HuH-7 (cell line): ENCODE measurements at regions not wholly inside any gene's neighbourhood (a gene's known extent, or its start where the extent isn't known, plus 50 kb on each side); places are given as distances from the start of the nearest gene placed in this dataset.

Experiments
- DNase-seq: peaks from one replicate; pipeline ENCODE4 v3.0.0; 2011; ENCODE audit warnings: low spot score

GRCh38 chr11:112465433-112466024, 204.9 kb upstream of the PLET1 start:
- DNase-seq = no peak

- DNase-seq = no peak
Measured at GRCh38 chr11:112467721-112468120, 207.1 kb upstream of the PLET1 start.

- DNase-seq = no peak
Measured at GRCh38 chr11:112469376-112469775, 208.7 kb upstream of the PLET1 start.

DNA sequence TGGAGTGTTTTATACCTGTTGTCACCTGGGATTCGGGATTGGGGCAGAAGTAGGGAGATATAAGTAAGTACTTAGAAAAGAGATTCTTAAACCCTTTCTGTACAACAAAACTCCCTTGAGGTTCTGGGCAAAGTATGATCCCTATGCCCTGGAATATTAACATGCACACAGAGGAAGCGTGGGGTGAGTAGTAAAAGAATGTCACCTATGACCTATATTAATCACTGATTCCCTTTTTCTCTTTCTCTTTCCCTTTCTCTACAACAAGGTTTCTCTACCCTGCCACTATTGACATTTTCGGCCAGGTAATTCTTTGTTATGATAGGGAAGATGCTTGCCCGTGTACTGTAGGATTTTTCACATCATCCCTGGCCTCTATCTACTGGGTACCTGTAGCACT, 209.7 kb upstream of the PLET1 start:
- DNase-seq = no peak

GRCh38 chr11:112471731-112472130, 211.1 kb upstream of the PLET1 start:
- DNase-seq = no peak

GRCh38 chr11:112477152-112477551, 216.5 kb upstream of the PLET1 start:
- DNase-seq = no peak

GRCh38 chr11:112477581-112478317, 217.1 kb upstream of the PLET1 start:
- no peak for DNase-seq

DNA sequence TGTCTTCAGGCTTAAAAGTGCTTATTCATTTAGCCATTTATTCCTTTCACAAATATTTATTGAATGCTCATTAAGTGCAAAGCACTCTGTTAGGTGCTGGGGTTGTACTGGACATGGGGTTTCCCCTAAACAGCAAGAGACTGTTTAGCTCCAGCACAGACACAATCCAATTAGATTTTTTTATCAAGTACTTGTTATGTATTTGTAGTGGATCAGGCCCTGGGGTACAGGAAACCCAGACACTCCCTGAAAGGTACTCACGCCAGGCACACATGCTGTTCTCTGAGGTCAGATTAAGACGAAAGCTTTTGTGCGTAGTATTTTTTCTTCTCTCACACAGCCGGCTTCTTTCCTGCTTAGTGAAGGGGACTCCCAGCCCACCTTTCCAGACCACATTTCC, 218.1 kb upstream of the PLET1 start:
- no peak for DNase-seq

DNA sequence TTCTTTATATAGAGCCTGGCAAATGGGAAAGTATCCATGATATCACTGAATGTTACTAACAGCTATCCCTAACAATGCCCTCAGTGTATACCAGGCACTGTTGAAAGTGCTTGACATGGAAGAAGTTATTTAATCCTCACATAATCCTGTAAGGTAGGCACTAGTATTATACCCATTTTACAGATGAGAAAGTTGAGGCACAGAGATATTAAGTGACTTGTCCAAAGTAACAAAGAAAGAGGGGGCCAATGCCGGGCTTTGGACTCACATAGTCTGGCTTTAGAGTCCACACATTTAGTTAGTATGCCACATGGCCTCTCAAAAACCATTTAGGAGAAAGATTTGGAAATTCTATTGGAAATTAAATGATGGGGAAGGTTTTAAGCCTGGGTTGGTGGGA, 220.8 kb upstream of the PLET1 start:
- no peak for DNase-seq

DNA sequence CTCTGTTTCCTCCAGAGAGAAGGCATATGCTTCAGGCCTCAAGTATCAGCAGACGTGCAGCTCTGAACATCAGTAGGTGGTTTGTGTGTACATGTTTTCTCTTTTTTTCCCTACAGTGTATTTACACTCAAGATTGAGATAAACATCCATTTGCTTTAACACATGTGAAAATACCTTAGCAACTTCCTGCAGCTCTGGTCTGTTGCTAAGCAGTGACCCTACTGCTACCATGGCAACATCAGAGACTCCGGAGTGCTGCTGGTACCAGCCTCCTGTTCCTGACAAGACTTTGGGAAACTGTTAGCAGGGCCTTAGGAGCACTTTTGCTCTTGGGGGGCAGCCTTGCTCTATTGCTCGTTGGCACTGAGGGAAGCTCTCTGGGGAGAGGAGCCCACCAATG, 221.2 kb upstream of the PLET1 start:
- no peak for DNase-seq

- no peak for DNase-seq
Measured at GRCh38 chr11:112485280-112485679, 224.6 kb upstream of the PLET1 start.

- DNase-seq = no peak
Measured at GRCh38 chr11:112497826-112498225, 237.2 kb upstream of the PLET1 start.

DNA sequence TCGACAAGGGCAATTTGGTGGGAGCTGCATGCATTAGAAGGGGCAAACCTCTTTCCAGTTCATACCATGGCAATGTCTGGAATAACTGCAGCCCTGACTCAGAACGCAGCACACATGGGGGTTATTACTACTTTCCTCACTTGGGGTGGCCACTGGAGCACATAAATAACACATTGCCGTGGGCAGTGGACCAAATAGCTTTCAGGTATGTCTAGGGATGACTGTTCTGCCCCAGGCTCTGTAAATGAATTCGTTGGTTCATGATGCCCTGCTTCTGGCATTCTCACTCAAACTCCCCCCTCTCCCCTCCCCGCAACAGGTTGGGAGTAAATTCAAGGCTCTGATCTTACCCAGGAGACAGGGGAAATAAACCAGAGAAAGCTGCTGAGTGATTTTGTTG, 238.0 kb upstream of the PLET1 start:
- no peak for DNase-seq

- DNase-seq = no peak
Measured at GRCh38 chr11:112499153-112499880, 238.7 kb upstream of the PLET1 start.

DNA sequence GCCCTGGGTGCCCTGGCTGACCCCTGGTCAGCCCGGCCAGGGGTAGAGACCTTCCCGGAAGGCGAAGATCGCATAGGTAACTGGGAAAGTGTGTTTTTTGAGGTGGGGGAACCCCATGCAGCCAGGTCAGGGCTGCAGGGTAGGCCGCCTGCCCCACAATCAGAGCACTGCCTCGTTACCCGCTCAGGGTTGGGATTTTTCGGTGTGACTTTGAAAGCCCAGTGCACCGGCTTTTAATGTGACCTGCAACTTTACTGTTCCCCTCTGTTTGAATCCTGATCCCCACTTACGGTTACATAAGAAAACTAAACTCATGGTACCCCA, 239.2 kb upstream of the PLET1 start:
- DNase-seq = no peak

DNA sequence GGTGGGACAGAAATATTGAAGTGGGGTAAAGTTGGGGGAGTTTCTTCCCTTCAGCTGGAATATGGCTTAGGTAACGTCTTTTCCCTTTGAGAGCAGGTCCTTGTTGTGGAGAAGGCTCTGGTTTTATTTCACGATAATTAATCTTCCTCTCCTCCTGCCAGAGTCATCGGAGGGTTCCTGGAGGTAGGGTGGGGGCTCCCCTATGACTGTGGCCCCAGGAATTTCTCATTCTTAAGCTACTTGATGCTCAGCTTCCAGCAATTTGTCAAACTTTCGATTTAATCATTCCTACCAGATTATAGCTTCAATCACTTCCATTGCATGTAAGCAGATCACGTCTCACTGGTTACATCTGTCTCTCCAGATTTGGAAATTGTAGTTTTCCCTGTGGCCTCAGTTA, 242.8 kb upstream of the PLET1 start:
- no peak for DNase-seq

DNA sequence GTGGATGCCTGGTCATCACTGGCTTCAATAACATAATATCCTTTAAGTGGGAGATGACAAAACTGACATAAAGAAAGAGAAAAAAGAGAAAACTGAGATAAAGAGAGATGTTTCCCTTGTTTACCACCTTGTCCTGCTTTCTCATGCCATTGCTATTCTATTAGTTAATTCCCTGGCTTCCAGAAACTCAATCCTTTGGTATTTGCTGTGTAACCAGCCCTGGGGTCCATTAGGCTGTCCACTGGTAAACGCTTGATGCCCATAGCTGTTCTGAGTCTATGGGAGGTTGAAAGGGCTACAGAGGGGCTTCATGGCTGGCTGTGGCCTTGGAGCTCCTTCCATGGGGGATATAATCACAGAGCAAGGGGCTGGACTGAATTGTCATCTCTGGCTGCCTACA, 243.4 kb upstream of the PLET1 start:
- no peak for DNase-seq

DNA sequence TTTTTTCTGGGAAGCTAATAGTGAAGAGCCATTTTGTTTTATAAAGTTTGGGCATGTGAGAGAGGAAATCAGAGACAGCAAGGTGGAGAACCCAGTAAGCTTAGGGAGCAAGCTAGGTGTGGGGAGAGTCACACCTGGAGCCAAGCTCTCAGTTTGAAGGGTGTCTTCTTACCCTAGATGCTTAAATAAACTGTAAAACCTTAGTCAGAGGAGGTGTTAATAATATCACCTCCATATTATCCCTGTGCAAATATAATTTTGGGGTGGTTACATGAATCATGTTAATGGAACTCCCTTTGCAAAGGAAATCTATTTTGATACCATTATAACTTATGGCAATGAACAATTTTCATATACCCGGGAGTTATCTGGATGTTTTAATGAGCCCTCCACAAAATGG, 246.2 kb upstream of the PLET1 start:
- no peak for DNase-seq

GRCh38 chr11:112507281-112507680, 246.6 kb upstream of the PLET1 start:
- DNase-seq = no peak

DNA sequence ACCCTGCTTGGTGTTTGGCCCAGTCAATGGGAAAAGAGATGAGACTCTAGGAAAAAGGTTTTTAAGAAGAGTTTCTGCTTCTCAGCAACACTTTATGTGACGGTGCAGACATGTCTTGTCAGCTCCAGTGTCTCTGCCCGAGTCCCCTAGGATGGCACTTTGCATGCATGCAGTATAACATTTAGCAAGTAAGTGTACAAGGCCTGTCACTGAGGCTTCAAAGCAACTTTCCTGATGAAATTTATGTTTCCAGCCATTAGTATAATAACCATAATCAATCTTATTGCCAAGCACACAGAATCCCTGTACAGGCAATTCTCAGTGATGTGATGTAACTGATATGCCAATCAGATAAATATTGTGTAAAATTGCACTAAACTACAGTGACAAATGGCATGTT, 248.1 kb upstream of the PLET1 start:
- no peak for DNase-seq

DNA sequence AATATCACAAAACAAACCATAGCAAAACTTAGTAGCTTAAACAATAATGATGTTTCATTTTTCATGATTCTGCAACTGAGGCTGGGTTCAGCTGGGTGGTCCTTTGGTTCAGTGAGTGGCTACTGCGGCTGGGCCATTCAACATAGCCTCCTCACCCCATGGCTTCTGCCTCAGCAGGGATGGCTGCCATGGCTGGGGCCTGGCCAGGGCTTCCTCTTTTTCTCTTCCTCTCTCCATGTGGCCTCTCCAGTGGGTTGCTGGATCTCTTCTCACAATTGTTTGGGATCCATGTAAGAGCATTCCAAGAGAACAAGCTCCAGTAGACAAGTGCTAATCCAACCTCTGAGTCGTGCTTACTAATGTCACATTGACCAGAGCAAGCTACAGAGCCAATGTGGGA, 248.6 kb upstream of the PLET1 start:
- DNase-seq = no peak

DNA sequence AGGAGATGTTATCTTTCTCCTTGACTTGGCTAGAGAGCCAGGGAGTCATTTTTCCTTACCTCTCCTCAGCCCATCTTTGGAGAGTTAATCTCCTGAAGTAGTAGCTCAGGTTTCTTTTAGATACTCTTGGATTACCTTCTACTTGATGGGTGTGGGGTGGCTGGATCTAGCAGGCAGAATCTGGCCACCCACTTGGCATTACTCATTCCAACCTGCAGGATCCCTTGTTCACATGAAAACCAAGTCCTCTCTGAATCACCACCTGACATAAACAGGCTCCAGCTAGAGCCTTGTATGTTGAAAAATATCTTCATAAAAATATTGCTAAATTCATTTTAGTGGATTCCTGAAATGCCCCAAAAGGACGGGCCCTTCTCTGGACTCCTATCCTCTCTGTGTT, 250.6 kb upstream of the PLET1 start:
- no peak for DNase-seq

DNA sequence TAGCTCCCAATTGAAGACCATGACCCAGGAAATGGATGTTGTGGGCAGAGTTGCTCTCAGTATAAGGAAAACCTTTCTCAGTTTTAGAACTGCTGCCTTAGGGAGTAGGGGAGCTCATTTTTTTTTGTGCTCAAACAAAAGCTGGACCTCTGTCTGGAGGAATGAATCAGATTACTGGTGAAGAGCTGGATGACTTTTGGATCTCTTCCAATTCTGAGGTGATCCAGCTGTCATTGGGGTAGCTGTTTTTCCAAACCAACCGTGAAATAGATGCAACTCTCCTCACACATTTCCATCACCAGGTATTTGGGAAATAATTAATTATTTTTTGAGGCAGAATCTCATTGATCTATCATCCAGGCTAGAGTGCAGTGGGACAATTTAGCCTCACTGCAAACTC, 251.3 kb upstream of the PLET1 start:
- no peak for DNase-seq

DNA sequence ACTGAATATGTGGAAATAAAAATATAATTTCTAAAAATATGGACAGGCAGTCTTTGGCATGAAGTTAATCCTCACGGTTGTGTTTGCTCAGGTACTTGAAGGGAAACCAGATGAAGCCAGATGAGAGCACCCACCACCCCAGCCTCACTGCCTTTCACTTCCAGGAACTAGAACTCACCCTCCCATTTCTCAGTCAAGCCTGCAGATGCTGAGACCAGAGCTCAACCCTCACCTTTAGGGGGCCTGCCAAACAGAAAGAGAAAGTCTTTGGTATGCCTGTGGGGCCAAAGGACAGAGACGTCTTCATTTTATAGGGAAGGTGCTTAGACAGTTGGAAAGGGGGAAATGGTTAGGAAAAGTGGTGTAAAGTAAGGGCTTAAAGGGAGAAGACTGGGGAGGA, 252.8 kb upstream of the PLET1 start:
- DNase-seq = no peak
